Mammary epithelial cell (primary cell): ENCODE measurements at regions not wholly inside any gene's neighbourhood (a gene's known extent, or its start where the extent isn't known, plus 50 kb on each side); places are given as distances from the start of the nearest gene placed in this dataset.

Experiments used
- CTCF ChIP-seq, 2 donors: IDR thresholded peaks in 1 of 2; conservative IDR thresholded peaks in 1 of 2; 2 replicates each; pipeline ENCODE4 v1.5.1; 2011 to 2012; ENCODE audit warnings: inconsistent platforms in 2 of 2, low read length in 2 of 2, mild to moderate bottlenecking in 2 of 2, control low read depth in 1 of 2, low read depth in 1 of 2; ENCODE audit not compliant: insufficient read depth in 1 of 2; ENCODE audit errors: extremely low read depth in 1 of 2
- EZH2 ChIP-seq: IDR thresholded peaks from 2 replicates; pipeline ENCODE4 v1.6.1; 2012; ENCODE audit warnings: low read length, inconsistent platforms, borderline replicate concordance

- TF ChIP-seq CTCF (conservative IDR thresholded peaks at IDR 0.05 in 1 of 2, IDR thresholded peaks at IDR 0.05 in 1 of 2; ENCODE audit: extremely low read depth in 1 of 2, insufficient read depth in 1 of 2, low read depth in 1 of 2, low read length in 2 of 2), result no peak
- no peak for TF ChIP-seq EZH2
Observed at GRCh38 chr6:126110512-126111270, 124.4 kb downstream of the TRMT11 start.
